Chondrocyte (in vitro differentiated cells): ENCODE measurements at regions not wholly inside any gene's neighbourhood (a gene's known extent, or its start where the extent isn't known, plus 50 kb on each side); places are given as distances from the start of the nearest gene placed in this dataset.

Experiments used
- DNase-seq: peaks from one replicate; pipeline ENCODE4 v3.0.0; 2021; ENCODE audit warnings: mixed read lengths, low spot score
- H3K27ac Mint-ChIP-seq: one replicate; pipeline ENCODE4 v1.8.0; 2021; ENCODE audit warnings: mild to moderate bottlenecking, moderate library complexity, mixed read lengths; ENCODE audit not compliant: unreplicated experiment
- H3K27me3 Mint-ChIP-seq: 2 replicates; pipeline ENCODE4 v1.8.0; 2021; ENCODE audit warnings: low read depth, mixed read lengths
- H3K36me3 Mint-ChIP-seq: 2 replicates; pipeline ENCODE4 v1.8.0; 2021; ENCODE audit warnings: low read depth, mixed read lengths
- H3K4me1 Mint-ChIP-seq: 2 replicates; pipeline ENCODE4 v1.8.0; 2021; ENCODE audit warnings: low read depth, mild to moderate bottlenecking, mixed read lengths
- H3K4me3 Mint-ChIP-seq: one replicate; pipeline ENCODE4 v1.8.0; 2021; ENCODE audit warnings: mild to moderate bottlenecking, moderate library complexity, mixed read lengths; ENCODE audit not compliant: unreplicated experiment
- H3K9me3 Mint-ChIP-seq: 2 replicates; pipeline ENCODE4 v1.8.0; 2021; ENCODE audit warnings: low read depth, mixed read lengths
- CTCF ChIP-seq: fragments of 200-600 bp; sonication (generic); IDR thresholded peaks from 2 replicates; pipeline ENCODE4 v1.5.0; 2021; ENCODE audit warnings: antibody characterized with exemption, mild to moderate bottlenecking, moderate library complexity

- Mint-ChIP-seq H3K27ac (no peak overlapping the region), H3K4me1 (no peaks in the 10 kb centered on the region), H3K36me3 (peaks cover 2% of the 10 kb centered on the region), H3K4me3 (no peak overlapping the region), H3K27me3 (no peaks in the 10 kb centered on the region), H3K9me3 (no peaks in the 10 kb centered on the region)
- DNase-seq, result no peak
- no peak for TF ChIP-seq CTCF
Observed at GRCh38 chr4:100841911-100842310, 324.1 kb upstream of the EMCN start.

GRCh38 chr4:100839712-100840111 lies 321.9 kb upstream of the EMCN start:
- Mint-ChIP-seq H3K9me3 (no peaks in the 10 kb centered on the region), H3K27ac (no peak overlapping the region), H3K4me3 (no peak overlapping the region), H3K4me1 (no peaks in the 10 kb centered on the region), H3K36me3 (peaks cover 2% of the 10 kb centered on the region), H3K27me3 (no peaks in the 10 kb centered on the region)
- no peak for TF ChIP-seq CTCF
- DNase-seq, result no peak

- TF ChIP-seq CTCF, result no peak
- no peak overlapping the region for H3K27ac Mint-ChIP-seq
- H3K36me3 Mint-ChIP-seq, result peaks cover 2% of the 10 kb centered on the region
- H3K27me3 Mint-ChIP-seq, result no peaks in the 10 kb centered on the region
- H3K4me1 Mint-ChIP-seq, result peaks cover 8% of the 10 kb centered on the region
- H3K4me3 Mint-ChIP-seq, result no peak overlapping the region
- no peak for DNase-seq
- H3K9me3 Mint-ChIP-seq, result no peaks in the 10 kb centered on the region
Observed at GRCh38 chr4:100838286-100838685, 320.5 kb upstream of the EMCN start.

GRCh38 chr4:100836929-100837328 lies 319.1 kb upstream of the EMCN start:
- peaks cover 2% of the 10 kb centered on the region for H3K36me3 Mint-ChIP-seq
- no peak for DNase-seq
- H3K27ac Mint-ChIP-seq, result no peak overlapping the region
- H3K9me3 Mint-ChIP-seq, result no peaks in the 10 kb centered on the region
- no peak overlapping the region for H3K4me3 Mint-ChIP-seq
- no peaks in the 10 kb centered on the region for H3K27me3 Mint-ChIP-seq
- TF ChIP-seq CTCF, result no peak
- H3K4me1 Mint-ChIP-seq, result peaks cover 8% of the 10 kb centered on the region

- H3K27ac Mint-ChIP-seq, result no peak overlapping the region
- no peaks in the 10 kb centered on the region for H3K27me3 Mint-ChIP-seq
- no peaks in the 10 kb centered on the region for H3K36me3 Mint-ChIP-seq
- DNase-seq, result no peak
- peaks cover 9% of the 10 kb centered on the region for H3K4me1 Mint-ChIP-seq
- TF ChIP-seq CTCF, result no peak
- no peak overlapping the region for H3K4me3 Mint-ChIP-seq
- no peaks in the 10 kb centered on the region for H3K9me3 Mint-ChIP-seq
Observed at GRCh38 chr4:100834616-100835015, 316.8 kb upstream of the EMCN start.
